ENCODE measurements at regions not wholly inside any gene's neighbourhood (a gene's known extent, or its start where the extent isn't known, plus 50 kb on each side); places are given as distances from the start of the nearest gene placed in this dataset.

GRCh38 chr3:83633758-83634157 lies 1325.0 kb upstream of the CADM2 start:
- no peak for TF ChIP-seq POLR2A (IDR thresholded peaks at IDR 0.05)
- TF ChIP-seq CTCF (IDR thresholded peaks at IDR 0.05) = no peak

Measured in body of pancreas (tissue), 4 donors.